ENCODE measurements at regions not wholly inside any gene's neighbourhood (a gene's known extent, or its start where the extent isn't known, plus 50 kb on each side); places are given as distances from the start of the nearest gene placed in this dataset.

GRCh38 chr6:148085631-148086331 lies 256.9 kb upstream of the SASH1 start:
- Histone ChIP-seq H3K27me3 (no peaks in the 10 kb centered on the region), H3K4me3 (ENCODE audit: low read depth, low read length) (no peak overlapping the region), H3K4me1 (no peaks in the 10 kb centered on the region), H3K36me3 (no peaks in the 10 kb centered on the region), H3K9me3 (no peaks in the 10 kb centered on the region)
- TF ChIP-seq CTCF (IDR thresholded peaks at IDR 0.05; ENCODE audit: low read depth, low read length), result no peak
- DNase-seq, result no peak

DNA sequence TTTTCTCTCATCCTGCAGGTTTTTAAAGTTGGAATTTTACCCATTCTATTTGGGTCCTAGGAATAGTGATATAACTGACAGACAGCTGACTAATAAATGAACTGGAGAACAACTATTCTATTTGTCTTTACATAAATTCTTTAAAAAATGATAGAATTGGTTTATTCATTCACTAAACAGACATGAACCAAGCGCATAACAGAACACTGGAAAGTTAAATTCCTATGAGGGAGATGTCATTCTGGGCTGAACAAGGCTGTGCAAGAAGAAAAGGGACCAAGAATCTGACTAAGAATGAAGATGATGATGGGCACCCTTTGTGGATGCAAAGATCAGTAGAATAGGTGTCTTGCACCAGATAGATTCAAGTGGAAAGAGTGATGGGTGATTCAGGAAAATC lies 256.3 kb upstream of the SASH1 start:
- no peak for TF ChIP-seq CTCF (IDR thresholded peaks at IDR 0.05; ENCODE audit: low read depth, low read length)
- Histone ChIP-seq H3K4me3 (ENCODE audit: low read depth, low read length) (no peak overlapping the region), H3K4me1 (no peaks in the 10 kb centered on the region), H3K27me3 (no peaks in the 10 kb centered on the region), H3K9me3 (no peaks in the 10 kb centered on the region), H3K36me3 (no peaks in the 10 kb centered on the region)
- DNase-seq, result no peak

DNA sequence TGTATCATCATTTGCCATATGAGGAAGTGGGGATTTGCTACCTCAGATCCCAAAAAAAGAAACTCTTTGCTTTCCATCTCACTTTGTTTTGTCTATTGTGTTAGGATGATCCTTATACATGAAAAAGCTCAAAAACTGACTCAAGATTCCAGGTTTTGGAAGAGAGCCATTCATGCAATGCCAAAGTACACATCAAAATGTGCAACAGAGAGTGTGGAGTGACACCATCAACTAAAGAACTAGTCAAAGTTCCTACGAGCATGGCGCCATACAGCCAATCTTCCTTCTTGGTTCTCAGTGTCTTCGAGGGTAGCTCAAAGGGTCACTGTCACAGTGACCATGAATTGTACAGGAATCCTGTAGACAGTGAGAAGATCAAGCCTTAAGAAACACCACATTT lies 255.8 kb upstream of the SASH1 start:
- no peaks in the 10 kb centered on the region for H3K9me3 ChIP-seq
- no peak for DNase-seq
- H3K4me3 ChIP-seq (ENCODE audit: low read depth, low read length), result no peak overlapping the region
- no peak for TF ChIP-seq CTCF (IDR thresholded peaks at IDR 0.05; ENCODE audit: low read depth, low read length)
- H3K4me1 ChIP-seq, result no peaks in the 10 kb centered on the region
- no peaks in the 10 kb centered on the region for H3K27me3 ChIP-seq
- no peaks in the 10 kb centered on the region for H3K36me3 ChIP-seq

GRCh38 chr6:148087659-148088058 lies 255.0 kb upstream of the SASH1 start:
- H3K4me1 ChIP-seq, result no peaks in the 10 kb centered on the region
- H3K9me3 ChIP-seq, result no peaks in the 10 kb centered on the region
- no peak overlapping the region for H3K4me3 ChIP-seq (ENCODE audit: low read depth, low read length)
- no peak for DNase-seq
- no peaks in the 10 kb centered on the region for H3K36me3 ChIP-seq
- TF ChIP-seq CTCF (IDR thresholded peaks at IDR 0.05; ENCODE audit: low read depth, low read length), result no peak
- no peaks in the 10 kb centered on the region for H3K27me3 ChIP-seq

DNA sequence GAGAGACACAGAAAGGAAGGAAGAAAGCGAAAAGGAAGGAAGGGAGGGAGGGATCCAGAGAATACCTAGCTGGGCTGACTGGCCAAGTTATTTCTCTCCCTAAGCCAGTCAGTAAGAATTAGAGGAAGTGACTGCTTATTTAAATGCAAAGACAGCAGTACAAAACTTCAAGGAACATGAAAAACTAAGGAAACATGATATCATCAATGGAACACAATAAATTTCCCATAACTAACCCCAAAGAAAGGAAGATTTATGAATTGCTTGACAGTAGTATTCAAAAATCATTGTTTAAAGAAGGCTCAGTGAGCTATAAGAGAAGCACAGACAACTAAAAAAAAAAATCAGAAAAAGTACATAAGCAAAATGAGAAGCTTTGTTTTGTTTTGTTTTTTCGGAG lies 252.3 kb upstream of the SASH1 start:
- Histone ChIP-seq H3K9me3 (no peaks in the 10 kb centered on the region), H3K36me3 (no peaks in the 10 kb centered on the region), H3K4me1 (no peaks in the 10 kb centered on the region), H3K4me3 (ENCODE audit: low read depth, low read length) (no peak overlapping the region), H3K27me3 (no peaks in the 10 kb centered on the region)
- no peak for DNase-seq
- TF ChIP-seq CTCF (IDR thresholded peaks at IDR 0.05; ENCODE audit: low read depth, low read length), result no peak

- Histone ChIP-seq H3K36me3 (no peaks in the 10 kb centered on the region), H3K4me1 (no peaks in the 10 kb centered on the region)
- no peak for TF ChIP-seq CTCF (IDR thresholded peaks at IDR 0.05; ENCODE audit: low read depth, low read length)
These were observed 251.2 kb upstream of the SASH1 start for GRCh38 chr6:148091394-148091793.

More at GRCh38 chr6:148091394-148091793, 251.2 kb upstream of the SASH1 start:
- no peak overlapping the region for H3K4me3 ChIP-seq (ENCODE audit: low read depth, low read length)
- no peak for DNase-seq
- H3K9me3 ChIP-seq, result no peaks in the 10 kb centered on the region
- H3K27me3 ChIP-seq, result no peaks in the 10 kb centered on the region

Measured in BE2C (cell line).